ENCODE measurements at regions not wholly inside any gene's neighbourhood (a gene's known extent, or its start where the extent isn't known, plus 50 kb on each side); places are given as distances from the start of the nearest gene placed in this dataset.

- ChIA-PET CTCF (no interaction called here), POLR2A (no interaction called here)
- H3K36me3 Mint-ChIP-seq (ENCODE audit: low read depth) = no peaks in the 10 kb centered on the region
- TF ChIP-seq CTCF (IDR thresholded peaks at IDR 0.05) = no peak
- Histone ChIP-seq H3K27me3 (ENCODE audit: control insufficient read depth in 1 of 2, insufficient read depth in 2 of 2, low read length in 2 of 2) (no peaks in the 10 kb centered on the region), H3K4me3 (ENCODE audit: low read length) (no peak overlapping the region), H3K27ac (ENCODE audit: low read depth in 1 of 2, low read length in 2 of 2) (no peak overlapping the region), H3K4me1 (ENCODE audit: insufficient read depth, low read length) (no peaks in the 10 kb centered on the region), H3K36me3 (ENCODE audit: insufficient read depth, low read length) (no peaks in the 10 kb centered on the region), H3K9me3 (ENCODE audit: control insufficient read depth in 1 of 2, insufficient read depth in 1 of 2, low read length in 2 of 2) (no peaks in the 10 kb centered on the region)
- ATAC-seq (ENCODE audit: poor library complexity) (no peak), DNase-seq (no peak)
- no peaks in the 10 kb centered on the region for H3K4me1 Mint-ChIP-seq (ENCODE audit: low read depth)
- no peak overlapping the region for H3K4me3 Mint-ChIP-seq
- H3K9me3 Mint-ChIP-seq = no peaks in the 10 kb centered on the region
- H3K27ac Mint-ChIP-seq = no peak overlapping the region
- intact Hi-C loops (cut with DNase I, micrococcal nuclease) = no loop called here
- H3K27me3 Mint-ChIP-seq = no peaks in the 10 kb centered on the region
These were observed 172.9 kb downstream of the MAIP1 start for GRCh38 chr2:200128296-200128695.

- ChIA-PET POLR2A (no interaction called here), CTCF (no interaction called here)
- Mint-ChIP-seq H3K4me1 (ENCODE audit: low read depth) (no peaks in the 10 kb centered on the region), H3K4me3 (no peak overlapping the region), H3K27me3 (no peaks in the 10 kb centered on the region), H3K36me3 (ENCODE audit: low read depth) (no peaks in the 10 kb centered on the region), H3K9me3 (no peaks in the 10 kb centered on the region), H3K27ac (no peak overlapping the region)
- no peaks in the 10 kb centered on the region for H3K27me3 ChIP-seq (ENCODE audit: control insufficient read depth in 1 of 2, insufficient read depth in 2 of 2, low read length in 2 of 2)
- no peak for DNase-seq
- H3K4me3 ChIP-seq (ENCODE audit: low read length) = no peak overlapping the region
- H3K36me3 ChIP-seq (ENCODE audit: insufficient read depth, low read length) = no peaks in the 10 kb centered on the region
- no peak for ATAC-seq (ENCODE audit: poor library complexity)
- no peak overlapping the region for H3K27ac ChIP-seq (ENCODE audit: low read depth in 1 of 2, low read length in 2 of 2)
- intact Hi-C loops (cut with DNase I, micrococcal nuclease) = no loop called here
- no peaks in the 10 kb centered on the region for H3K4me1 ChIP-seq (ENCODE audit: insufficient read depth, low read length)
- H3K9me3 ChIP-seq (ENCODE audit: control insufficient read depth in 1 of 2, insufficient read depth in 1 of 2, low read length in 2 of 2) = no peaks in the 10 kb centered on the region
- no peak for TF ChIP-seq CTCF (IDR thresholded peaks at IDR 0.05)
These were observed 174.5 kb downstream of the MAIP1 start for GRCh38 chr2:200129721-200130462.

- CTCF ChIA-PET = no interaction called here
These were observed 175.4 kb downstream of the MAIP1 start for GRCh38 chr2:200130762-200131166.

More at GRCh38 chr2:200130762-200131166, 175.4 kb downstream of the MAIP1 start:
- Mint-ChIP-seq H3K4me3 (no peak overlapping the region), H3K27ac (no peak overlapping the region), H3K4me1 (ENCODE audit: low read depth) (no peaks in the 10 kb centered on the region), H3K27me3 (no peaks in the 10 kb centered on the region), H3K9me3 (no peaks in the 10 kb centered on the region), H3K36me3 (ENCODE audit: low read depth) (no peaks in the 10 kb centered on the region)
- no peak overlapping the region for H3K27ac ChIP-seq (ENCODE audit: low read depth in 1 of 2, low read length in 2 of 2)
- POLR2A ChIA-PET = no interaction called here
- H3K27me3 ChIP-seq (ENCODE audit: control insufficient read depth in 1 of 2, insufficient read depth in 2 of 2, low read length in 2 of 2) = no peaks in the 10 kb centered on the region
- TF ChIP-seq CTCF (IDR thresholded peaks at IDR 0.05) = no peak
- DNase-seq (no peak), ATAC-seq (ENCODE audit: poor library complexity) (no peak)
- intact Hi-C loops (cut with DNase I, micrococcal nuclease) = no loop called here
- H3K4me1 ChIP-seq (ENCODE audit: insufficient read depth, low read length) = no peaks in the 10 kb centered on the region
- no peaks in the 10 kb centered on the region for H3K36me3 ChIP-seq (ENCODE audit: insufficient read depth, low read length)
- H3K9me3 ChIP-seq (ENCODE audit: control insufficient read depth in 1 of 2, insufficient read depth in 1 of 2, low read length in 2 of 2) = no peaks in the 10 kb centered on the region
- H3K4me3 ChIP-seq (ENCODE audit: low read length) = no peak overlapping the region

All from CD4-positive, alpha-beta T cell (primary cell).